ENCODE measurements at regions not wholly inside any gene's neighbourhood (a gene's known extent, or its start where the extent isn't known, plus 50 kb on each side); places are given as distances from the start of the nearest gene placed in this dataset.

DNA sequence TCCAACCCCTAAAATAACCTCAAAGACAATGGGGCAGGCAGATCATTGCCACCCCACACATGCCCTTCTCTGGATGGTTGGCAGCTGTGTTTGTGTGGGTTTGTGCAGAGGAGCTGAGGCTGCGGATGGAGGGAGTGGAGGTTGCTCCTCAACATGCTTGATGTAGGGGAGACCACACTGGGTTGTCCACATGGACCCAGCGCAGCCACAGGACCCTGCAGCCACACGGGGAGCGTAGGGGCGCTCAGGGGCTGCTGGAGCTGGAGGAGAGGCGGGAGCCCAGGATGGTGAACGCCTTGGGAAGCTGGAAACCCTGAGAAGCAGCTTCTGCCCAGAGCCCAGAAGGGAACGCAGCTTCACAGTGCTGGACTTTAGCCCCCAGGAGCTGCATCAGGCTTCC, 56.3 kb upstream of the TMEM18 start:
- Mint-ChIP-seq H3K4me3 (no peak overlapping the region), H3K4me1 (peaks cover 40 to 44% of the 10 kb centered on the region in 2 experiments), H3K9me3 (peaks cover 0 to 2% of the 10 kb centered on the region in 2 experiments; a peak in 1 of 5 replicates), H3K36me3 (ENCODE audit: insufficient read depth in 1 of 3, low read depth in 3 of 3) (no peaks in the 10 kb centered on the region; a peak in 1 of 7 replicates), H3K27ac (no peak overlapping the region), H3K27me3 (ENCODE audit: low read depth) (no peaks in the 10 kb centered on the region; the same call in 1 of the 2 replicates)
- peaks cover 8% of the 10 kb centered on the region; the same call in 1 of the 2 replicates for H3K4me1 ChIP-seq (ENCODE audit: insufficient read depth, low read length)
- no peak overlapping the region for H2AFZ ChIP-seq (ENCODE audit: low read length)
- no peak overlapping the region for H3K14ac ChIP-seq (ENCODE audit: insufficient read depth, low read length)
- no CpG with 5 or more reads among the region's 8 CpGs for WGBS (ENCODE audit: extremely low coverage, insufficient read length, low lambda C conversion rate)
- no peak overlapping the region for H3K9ac ChIP-seq (ENCODE audit: extremely low read depth, insufficient read length, low read length)
- no peak overlapping the region for H3K27ac ChIP-seq (ENCODE audit: insufficient read length, low read depth, low read length)
- no peak overlapping the region for H3K4ac ChIP-seq (ENCODE audit: low read depth, low read length)
- H2BK12ac ChIP-seq (ENCODE audit: insufficient read length, low read depth, low read length) = no peak overlapping the region
- no peaks in the 10 kb centered on the region for H4K20me1 ChIP-seq (ENCODE audit: control insufficient read depth, insufficient read depth, insufficient read length)
- no peak overlapping the region for H3K18ac ChIP-seq (ENCODE audit: insufficient read length, low read depth, low read length)
- H3K27me3 ChIP-seq (ENCODE audit: insufficient read depth, low read length) = no peaks in the 10 kb centered on the region; the same call in 1 of the 2 replicates
- H2BK120ac ChIP-seq (ENCODE audit: low read depth, low read length, poor library complexity, severe bottlenecking) = no peak overlapping the region
- no peak overlapping the region for H3K4me2 ChIP-seq (ENCODE audit: insufficient read depth, insufficient read length, low read length)
- no peak overlapping the region for H2BK5ac ChIP-seq (ENCODE audit: insufficient read length, low read length)
- H3K79me1 ChIP-seq (ENCODE audit: insufficient read depth, low read depth, low read length, poor library complexity, severe bottlenecking) = no peaks in the 10 kb centered on the region
- H3T11ph ChIP-seq (ENCODE audit: low read length) = no peak overlapping the region
- TF ChIP-seq, protein P1, sequence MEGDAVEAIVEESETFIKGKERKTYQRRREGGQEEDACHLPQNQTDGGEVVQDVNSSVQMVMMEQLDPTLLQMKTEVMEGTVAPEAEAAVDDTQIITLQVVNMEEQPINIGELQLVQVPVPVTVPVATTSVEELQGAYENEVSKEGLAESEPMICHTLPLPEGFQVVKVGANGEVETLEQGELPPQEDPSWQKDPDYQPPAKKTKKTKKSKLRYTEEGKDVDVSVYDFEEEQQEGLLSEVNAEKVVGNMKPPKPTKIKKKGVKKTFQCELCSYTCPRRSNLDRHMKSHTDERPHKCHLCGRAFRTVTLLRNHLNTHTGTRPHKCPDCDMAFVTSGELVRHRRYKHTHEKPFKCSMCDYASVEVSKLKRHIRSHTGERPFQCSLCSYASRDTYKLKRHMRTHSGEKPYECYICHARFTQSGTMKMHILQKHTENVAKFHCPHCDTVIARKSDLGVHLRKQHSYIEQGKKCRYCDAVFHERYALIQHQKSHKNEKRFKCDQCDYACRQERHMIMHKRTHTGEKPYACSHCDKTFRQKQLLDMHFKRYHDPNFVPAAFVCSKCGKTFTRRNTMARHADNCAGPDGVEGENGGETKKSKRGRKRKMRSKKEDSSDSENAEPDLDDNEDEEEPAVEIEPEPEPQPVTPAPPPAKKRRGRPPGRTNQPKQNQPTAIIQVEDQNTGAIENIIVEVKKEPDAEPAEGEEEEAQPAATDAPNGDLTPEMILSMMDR (conservative IDR thresholded peaks at IDR 0.05) = no peak
- no peaks in the 10 kb centered on the region for H3K9me3 ChIP-seq (ENCODE audit: control insufficient read depth, low read depth, low read length)
- DNase-seq = no peak
- no peaks in the 10 kb centered on the region for H3K23me2 ChIP-seq (ENCODE audit: insufficient read length, low read depth, low read length, poor library complexity, severe bottlenecking)
- no peak overlapping the region for H4K8ac ChIP-seq (replicated peaks; ENCODE audit: insufficient read length, low read depth, low read length)
- H2AK5ac ChIP-seq (ENCODE audit: insufficient read length, low read length) = no peak overlapping the region
- no peaks in the 10 kb centered on the region for H3K79me2 ChIP-seq (ENCODE audit: insufficient read depth, low read length)
- H4K5ac ChIP-seq (ENCODE audit: insufficient read length, low read depth, low read length) = no peak overlapping the region
- H2BK15ac ChIP-seq (ENCODE audit: low read depth, low read length) = no peak overlapping the region
- H4K91ac ChIP-seq (ENCODE audit: insufficient read length, low read depth, low read length) = no peak overlapping the region
- H3K23ac ChIP-seq (ENCODE audit: insufficient read length, low read depth, low read length) = no peak overlapping the region
- no peak overlapping the region for H2BK20ac ChIP-seq (ENCODE audit: low read depth, low read length, poor library complexity, severe bottlenecking)
- H3K56ac ChIP-seq (ENCODE audit: insufficient read length, low read depth, low read length) = no peak overlapping the region

All from H9 (cell line).